IMR-90 (cell line): ENCODE measurements at regions not wholly inside any gene's neighbourhood (a gene's known extent, or its start where the extent isn't known, plus 50 kb on each side); places are given as distances from the start of the nearest gene placed in this dataset.

ENCODE experiments used
- ATAC-seq: fragments of 200-7000 bp; cut with Tn5 transposase; 2 replicates; pipeline ENCODE4 v1.9.1; 2020; ENCODE audit warnings: low read depth, mild to moderate bottlenecking, moderate library complexity
- BruUV-seq: library from RNA; stranded (reverse); fragments of 400-500 nt; replicated peaks from 2 replicates; lab custom pipeline; 2021; lab: Mats Ljungman, UMichigan
- CTCF ChIA-PET: fragments of 300-600 bp; formaldehyde crosslinking; extraction: SDS; loops from one replicate; lab custom pipeline; 2021; ENCODE audit warnings: antibody characterized with exemption; lab: Yijun Ruan, JAX
- POLR2A ChIA-PET: fragments of 300-600 bp; sonication (Branson Sonifier 250); formaldehyde crosslinking; loops from one replicate; lab custom pipeline; 2022; ENCODE audit warnings: antibody characterized with exemption; ENCODE audit not compliant: unreplicated experiment; lab: Charles Lee
- DNase-seq: peaks from one replicate; pipeline ENCODE4 v3.0.0; 2013
- H2AFZ ChIP-seq: replicated peaks from 2 replicates; pipeline ENCODE3; 2013; ENCODE audit warnings: low read length, mild to moderate bottlenecking; ENCODE audit not compliant: poor library complexity
- H2AK5ac ChIP-seq: 2 replicates; pipeline ENCODE4 v1.6.1; 2013; ENCODE audit warnings: low read depth, low read length, inconsistent platforms
- H2AK9ac ChIP-seq: replicated peaks from 2 replicates; pipeline ENCODE3; 2013; ENCODE audit warnings: mild to moderate bottlenecking, low read depth, low read length, moderate library complexity; ENCODE audit not compliant: poor library complexity
- H2BK120ac ChIP-seq: 2 replicates; pipeline ENCODE4 v1.6.1; 2013; ENCODE audit warnings: low read depth, low read length, inconsistent platforms
- H2BK15ac ChIP-seq: 3 replicates; pipeline ENCODE4 v1.6.1; 2013; ENCODE audit warnings: low read depth, low read length, inconsistent platforms
- H2BK20ac ChIP-seq: 2 replicates; pipeline ENCODE4 v1.6.1; 2013; ENCODE audit warnings: low read depth, mild to moderate bottlenecking, inconsistent platforms, low read length, moderate library complexity
- H2BK5ac ChIP-seq: 2 replicates; pipeline ENCODE4 v1.6.1; 2013; ENCODE audit warnings: mild to moderate bottlenecking, low read depth, low read length, inconsistent platforms; ENCODE audit not compliant: poor library complexity, severe bottlenecking
- H3K14ac ChIP-seq: replicated peaks from 2 replicates; pipeline ENCODE4 v1.6.1; 2013; ENCODE audit warnings: low read depth, low read length, inconsistent platforms
- H3K18ac ChIP-seq: 2 replicates; pipeline ENCODE4 v1.6.1; 2013; ENCODE audit warnings: low read depth, low read length, control low read depth
- H3K23ac ChIP-seq: 2 replicates; pipeline ENCODE4 v1.6.1; 2013; ENCODE audit warnings: low read depth, low read length, inconsistent platforms
- H3K27ac ChIP-seq: 2 replicates; pipeline ENCODE4 v1.5.1; 2013; ENCODE audit warnings: mild to moderate bottlenecking, control low read depth, low read length; ENCODE audit not compliant: insufficient read depth
- H3K27me3 ChIP-seq: 2 replicates; pipeline ENCODE4 v1.6.1; 2013; ENCODE audit warnings: low read length; ENCODE audit not compliant: control insufficient read depth, insufficient read depth
- H3K36me3 ChIP-seq: 2 replicates; pipeline ENCODE4 v1.6.1; 2013; ENCODE audit warnings: low read length, mixed read lengths; ENCODE audit not compliant: control insufficient read depth, insufficient read depth
- H3K4ac ChIP-seq: 2 replicates; pipeline ENCODE4 v1.6.1; 2013; ENCODE audit warnings: low read depth, low read length, inconsistent platforms
- H3K4me1 ChIP-seq: 2 replicates; pipeline ENCODE4 v1.6.1; 2013; ENCODE audit warnings: low read length, mixed read lengths; ENCODE audit not compliant: control insufficient read depth, insufficient read depth
- H3K4me2 ChIP-seq: 2 replicates; pipeline ENCODE4 v1.6.1; 2013; ENCODE audit warnings: low read depth, mild to moderate bottlenecking, control low read depth, low read length, moderate library complexity
- H3K4me3 ChIP-seq: 2 replicates; pipeline ENCODE4 v1.5.1; 2013; ENCODE audit warnings: low read depth, mild to moderate bottlenecking, control low read depth, low read length, moderate library complexity; ENCODE audit not compliant: insufficient read depth
- H3K56ac ChIP-seq: 2 replicates; pipeline ENCODE4 v1.6.1; 2013; ENCODE audit warnings: low read length, inconsistent platforms; ENCODE audit not compliant: insufficient read depth; ENCODE audit errors: extremely low read depth
- H3K79me1 ChIP-seq, 2 experiments: 2 replicates each; pipeline ENCODE4 v1.6.1; 2013; ENCODE audit warnings: low read length in 2 of 2, inconsistent platforms in 1 of 2, low read depth in 1 of 2
- H3K9ac ChIP-seq: 2 replicates; pipeline ENCODE4 v1.6.1; 2013; ENCODE audit warnings: low read depth, low read length, control low read depth
- H3K9me1 ChIP-seq: 2 replicates; pipeline ENCODE4 v1.6.1; 2013; ENCODE audit warnings: low read length, inconsistent platforms; ENCODE audit not compliant: insufficient read depth
- H3K9me3 ChIP-seq: 2 replicates; pipeline ENCODE4 v1.6.1; 2013; ENCODE audit warnings: low read length; ENCODE audit not compliant: control insufficient read depth, insufficient read depth
- H4K20me1 ChIP-seq: 2 replicates; pipeline ENCODE4 v1.6.1; 2013; ENCODE audit warnings: low read length, inconsistent platforms; ENCODE audit not compliant: insufficient read depth
- H4K5ac ChIP-seq: 2 replicates; pipeline ENCODE4 v1.6.1; 2013; ENCODE audit warnings: mild to moderate bottlenecking, low read depth, low read length, control low read depth
- H4K8ac ChIP-seq, 2 experiments: 2 replicates each; pipeline ENCODE4 v1.6.1; 2013; ENCODE audit warnings: low read depth in 2 of 2, low read length in 2 of 2, control low read depth in 1 of 2, inconsistent platforms in 1 of 2
- H4K91ac ChIP-seq: 2 replicates; pipeline ENCODE4 v1.6.1; 2013; ENCODE audit warnings: low read depth, low read length, inconsistent platforms; ENCODE audit not compliant: insufficient read depth
- CHD1 ChIP-seq: IDR thresholded peaks from 2 replicates; pipeline ENCODE4 v1.6.1; 2012; ENCODE audit warnings: low read depth, low read length, improper control_type of control experiment
- FOS ChIP-seq: fragments of 150-350 bp; IDR thresholded peaks from 2 replicates; pipeline ENCODE4 v1.6.1; 2016; ENCODE audit warnings: low read depth, low read length
- MAFK ChIP-seq: IDR thresholded peaks from 2 replicates; pipeline ENCODE4 v1.6.1; 2012; ENCODE audit warnings: low read depth, low read length, improper control_type of control experiment
- NFE2L2 ChIP-seq: fragments of 150-350 bp; IDR thresholded peaks from 2 replicates; pipeline ENCODE4 v1.6.1; 2016; ENCODE audit warnings: low read depth, mild to moderate bottlenecking, low read length
- POLR2A ChIP-seq: IDR thresholded peaks from 2 replicates; pipeline ENCODE4 v1.6.1; 2012; ENCODE audit warnings: mild to moderate bottlenecking, low read depth, low read length
- RFX5 ChIP-seq: IDR thresholded peaks from 2 replicates; pipeline ENCODE4 v1.8.0; 2012; ENCODE audit warnings: low read depth, mild to moderate bottlenecking, low read length, moderate library complexity
- WGBS, 2 experiments: methylation state at CpG; one replicate each; pipeline versions ENCODE4 v1.1.5 to v1.1.7; 2013; ENCODE audit warnings: missing lambda C conversion rate in 2 of 2; ENCODE audit not compliant: insufficient read length in 1 of 2; ENCODE audit errors: extremely low coverage in 2 of 2; 5-methylcytosine and 5-hydroxymethylcytosine counted together
- dilution Hi-C: fragments of 300-500 bp; cut with HindIII; formaldehyde crosslinking; loops from one replicate; pipeline ENCODE4 v1.14.3; 2018; ENCODE audit warnings: low sequenced_read_pairs; ENCODE audit not compliant: unreplicated experiment
- in situ Hi-C: fragments of 300-500 bp; cut with MboI; formaldehyde crosslinking; loops from 3 replicates; pipeline ENCODE4 v1.14.3; 2019; ENCODE audit warnings: low sequenced_read_pairs, inconsistent platforms, mixed read lengths
- intact Hi-C: fragments of 100-400 bp; cut with micrococcal nuclease; formaldehyde crosslinking; loops from 2 replicates; pipeline ENCODE4 v1.10.0; 2022

DNA sequence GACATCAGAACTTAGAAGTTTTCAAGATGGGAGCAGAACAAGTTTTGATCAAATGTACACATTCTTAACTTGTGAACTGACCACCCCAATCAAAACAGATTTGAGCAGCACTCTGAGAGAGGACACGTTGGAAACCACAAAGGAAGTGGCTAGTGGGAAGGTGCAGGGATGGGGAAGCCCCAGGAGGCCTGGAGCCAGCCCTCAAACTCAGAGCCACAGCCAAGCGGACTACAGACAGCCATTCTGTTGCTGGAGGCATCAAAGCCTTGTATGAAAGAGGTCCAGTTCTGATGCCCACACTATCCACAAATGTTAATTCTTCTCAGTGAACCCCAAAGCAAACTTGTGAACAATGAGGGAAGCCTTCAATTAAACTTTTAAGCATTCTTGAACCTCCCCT is 143.6 kb upstream of the RAB4A start:
- Histone ChIP-seq H3K36me3 (no peaks in the 10 kb centered on the region), H3K4me2 (no peak overlapping the region), H3K4me3 (no peak overlapping the region), H2BK15ac (no peak overlapping the region), H4K91ac (no peak overlapping the region), H3K9ac (no peak overlapping the region), H3K56ac (no peak overlapping the region), H3K18ac (no peak overlapping the region), H2BK120ac (no peak overlapping the region), H3K79me1 (no peaks in the 10 kb centered on the region), H3K23ac (no peak overlapping the region), H4K20me1 (no peaks in the 10 kb centered on the region), H3K4me1 (no peaks in the 10 kb centered on the region), H2BK5ac (no peak overlapping the region), H3K27me3 (peaks cover 49% of the 10 kb centered on the region), H4K5ac (no peak overlapping the region), H3K27ac (no peak overlapping the region), H3K9me1 (no peaks in the 10 kb centered on the region), H2AK9ac (no peak overlapping the region), H4K8ac (no peak overlapping the region), H3K9me3 (no peaks in the 10 kb centered on the region), H2AK5ac (no peak overlapping the region), H3K14ac (no peak overlapping the region), H3K4ac (no peak overlapping the region), H2AFZ (no peak overlapping the region), H2BK20ac (no peak overlapping the region)
- no CpG with 5 or more reads among the region's 2 CpGs for WGBS, 2 experiments
- no TSS peak for BruUV-seq
- dilution Hi-C loops = no loop called here
- DNase-seq = peak; percentile 41
- ChIA-PET CTCF (no interaction called here), POLR2A (no interaction called here)
- in situ Hi-C loops = no loop called here
- intact Hi-C loops = no loop called here
- peak; percentile 46; the same call in 1 of the 2 replicates for ATAC-seq
- TF ChIP-seq CHD1 = no peak
- TF ChIP-seq FOS = no peak
- no peak for TF ChIP-seq RFX5
- TF ChIP-seq MAFK = no peak
- TF ChIP-seq POLR2A = no peak
- no peak for TF ChIP-seq NFE2L2
